ENCODE measurements at regions not wholly inside any gene's neighbourhood (a gene's known extent, or its start where the extent isn't known, plus 50 kb on each side); places are given as distances from the start of the nearest gene placed in this dataset.

DNA sequence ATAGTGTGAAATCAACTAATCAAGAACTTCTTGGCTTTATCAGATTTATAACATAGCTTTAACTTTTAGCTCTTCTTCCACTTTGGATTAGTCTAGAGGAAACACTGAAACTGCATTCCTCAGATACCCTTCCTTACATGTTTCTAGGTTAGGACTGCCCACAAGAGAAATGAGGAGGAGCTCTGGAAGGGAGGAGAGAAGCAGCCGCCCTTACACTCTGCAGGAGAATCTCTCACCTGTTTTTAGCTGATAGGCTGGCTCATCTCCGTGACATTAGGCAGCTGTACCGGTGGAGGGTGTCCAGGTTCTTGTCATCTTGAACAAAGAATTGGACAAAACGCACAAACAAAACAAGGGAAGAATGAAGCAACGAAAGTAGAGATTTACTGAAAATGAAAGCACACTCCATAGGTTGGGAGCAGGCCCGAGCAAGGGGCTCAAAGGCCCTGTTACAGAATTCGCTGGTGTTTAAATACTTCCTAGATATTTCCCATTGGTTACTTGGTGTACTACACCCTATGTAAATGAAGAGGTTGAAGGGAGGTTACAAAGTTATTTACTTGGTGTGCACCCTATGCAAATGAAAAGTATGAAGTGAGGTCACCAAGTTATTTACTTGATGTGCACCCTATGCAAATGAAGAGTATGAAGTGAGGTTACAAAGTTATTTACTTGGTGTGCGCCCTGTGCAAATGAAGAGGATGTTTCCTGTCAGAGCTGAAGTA, 524.9 kb upstream of the CHRM3 start:
- H3K27ac ChIP-seq (ENCODE audit: low read depth in 1 of 2, low read length in 2 of 2): no peak overlapping the region
- no peaks in the 10 kb centered on the region for H3K27me3 ChIP-seq (ENCODE audit: control insufficient read depth in 4 of 4, insufficient read depth in 4 of 4, low read length in 3 of 4)
- 69% methylated on average over 8 of the region's 8 CpGs for WGBS
- no peaks in the 10 kb centered on the region for H3K36me3 ChIP-seq (ENCODE audit: control insufficient read depth in 4 of 4, insufficient read depth in 3 of 4, low read depth in 1 of 4, low read length in 3 of 4)
- DNase-seq (ENCODE audit: low spot score): no peak
- TF ChIP-seq ZBTB33 (IDR thresholded peaks at IDR 0.05) (no peak), JUND (IDR thresholded peaks at IDR 0.05) (no peak), TAF1 (conservative IDR thresholded peaks at IDR 0.05) (no peak), FOXA1 (IDR thresholded peaks at IDR 0.05) (no peak), NR2F2 (IDR thresholded peaks at IDR 0.05) (no peak), ATF3 (IDR thresholded peaks at IDR 0.05) (no peak), REST (IDR thresholded peaks at IDR 0.05) (no peak), RXRA (IDR thresholded peaks at IDR 0.05) (no peak), HNF4A (conservative IDR thresholded peaks at IDR 0.05) (no peak), FOXA2 (IDR thresholded peaks at IDR 0.05) (no peak), YY1 (IDR thresholded peaks at IDR 0.05) (no peak), HNF4G (IDR thresholded peaks at IDR 0.05) (no peak), EGR1 (IDR thresholded peaks at IDR 0.05; ENCODE audit: low read depth in 2 of 2) (no peak), GABPA (IDR thresholded peaks at IDR 0.05 in 1 of 2, conservative IDR thresholded peaks at IDR 0.05 in 1 of 2) (no peak), SP1 (IDR thresholded peaks at IDR 0.05) (no peak), RAD21 (IDR thresholded peaks at IDR 0.05) (no peak)
- TF ChIP-seq, protein P1, sequence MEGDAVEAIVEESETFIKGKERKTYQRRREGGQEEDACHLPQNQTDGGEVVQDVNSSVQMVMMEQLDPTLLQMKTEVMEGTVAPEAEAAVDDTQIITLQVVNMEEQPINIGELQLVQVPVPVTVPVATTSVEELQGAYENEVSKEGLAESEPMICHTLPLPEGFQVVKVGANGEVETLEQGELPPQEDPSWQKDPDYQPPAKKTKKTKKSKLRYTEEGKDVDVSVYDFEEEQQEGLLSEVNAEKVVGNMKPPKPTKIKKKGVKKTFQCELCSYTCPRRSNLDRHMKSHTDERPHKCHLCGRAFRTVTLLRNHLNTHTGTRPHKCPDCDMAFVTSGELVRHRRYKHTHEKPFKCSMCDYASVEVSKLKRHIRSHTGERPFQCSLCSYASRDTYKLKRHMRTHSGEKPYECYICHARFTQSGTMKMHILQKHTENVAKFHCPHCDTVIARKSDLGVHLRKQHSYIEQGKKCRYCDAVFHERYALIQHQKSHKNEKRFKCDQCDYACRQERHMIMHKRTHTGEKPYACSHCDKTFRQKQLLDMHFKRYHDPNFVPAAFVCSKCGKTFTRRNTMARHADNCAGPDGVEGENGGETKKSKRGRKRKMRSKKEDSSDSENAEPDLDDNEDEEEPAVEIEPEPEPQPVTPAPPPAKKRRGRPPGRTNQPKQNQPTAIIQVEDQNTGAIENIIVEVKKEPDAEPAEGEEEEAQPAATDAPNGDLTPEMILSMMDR (IDR thresholded peaks at IDR 0.05; ENCODE audit: low read depth, low read length, missing input control): no peak
- TF ChIP-seq, protein P2, sequence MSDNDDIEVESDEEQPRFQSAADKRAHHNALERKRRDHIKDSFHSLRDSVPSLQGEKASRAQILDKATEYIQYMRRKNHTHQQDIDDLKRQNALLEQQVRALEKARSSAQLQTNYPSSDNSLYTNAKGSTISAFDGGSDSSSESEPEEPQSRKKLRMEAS (IDR thresholded peaks at IDR 0.05): no peak
- H3K4me3 ChIP-seq (ENCODE audit: low read depth in 1 of 3, low read length in 3 of 3): no peak overlapping the region
- no peaks in the 10 kb centered on the region for H3K4me1 ChIP-seq (ENCODE audit: control insufficient read depth in 4 of 4, insufficient read depth in 4 of 4, low read length in 3 of 4)
- H3K9ac ChIP-seq (ENCODE audit: low read depth in 1 of 2, low read length in 2 of 2): no peak overlapping the region
- H3K9me3 ChIP-seq (ENCODE audit: control insufficient read depth in 4 of 4, low read length in 3 of 4): no peaks in the 10 kb centered on the region
